Hepatocyte (in vitro differentiated cells): ENCODE measurements at regions not wholly inside any gene's neighbourhood (a gene's known extent, or its start where the extent isn't known, plus 50 kb on each side); places are given as distances from the start of the nearest gene placed in this dataset.

Experiments
- EZH2phosphoT487 ChIP-seq: fragments of 200-600 bp; sonication (generic); IDR thresholded peaks from one replicate; pipeline ENCODE4 v1.6.1; 2018; ENCODE audit warnings: antibody characterized with exemption, mild to moderate bottlenecking, low read depth, moderate library complexity; ENCODE audit not compliant: unreplicated experiment, severe bottlenecking
- TF ChIP-seq, protein P1 (sequence below): fragments of 200-600 bp; sonication (generic); IDR thresholded peaks from 2 replicates; pipeline ENCODE4 v1.5.1; 2016; ENCODE audit warnings: antibody characterized with exemption, mild to moderate bottlenecking; ENCODE audit not compliant: poor library complexity

DNA sequence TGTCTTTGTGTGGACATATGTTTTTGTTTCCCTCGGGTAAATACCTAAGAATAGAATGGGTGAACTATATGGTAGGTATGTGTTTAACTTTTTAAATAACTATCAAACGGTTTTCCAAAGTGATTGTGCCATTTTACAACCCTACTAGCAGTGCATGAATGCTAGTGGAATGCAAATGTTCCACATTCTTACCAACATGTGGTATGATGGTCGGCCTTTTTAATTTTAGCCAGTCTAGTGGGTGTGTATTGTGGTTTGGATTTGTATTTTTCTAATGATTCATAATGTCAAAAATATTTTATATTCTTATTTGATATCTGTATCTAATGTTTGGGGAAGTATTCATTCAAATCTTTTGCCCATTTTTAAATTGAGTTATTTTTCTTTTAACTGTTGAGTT lies 68.2 kb upstream of the SMAD3 start:
- TF ChIP-seq, protein P1, sequence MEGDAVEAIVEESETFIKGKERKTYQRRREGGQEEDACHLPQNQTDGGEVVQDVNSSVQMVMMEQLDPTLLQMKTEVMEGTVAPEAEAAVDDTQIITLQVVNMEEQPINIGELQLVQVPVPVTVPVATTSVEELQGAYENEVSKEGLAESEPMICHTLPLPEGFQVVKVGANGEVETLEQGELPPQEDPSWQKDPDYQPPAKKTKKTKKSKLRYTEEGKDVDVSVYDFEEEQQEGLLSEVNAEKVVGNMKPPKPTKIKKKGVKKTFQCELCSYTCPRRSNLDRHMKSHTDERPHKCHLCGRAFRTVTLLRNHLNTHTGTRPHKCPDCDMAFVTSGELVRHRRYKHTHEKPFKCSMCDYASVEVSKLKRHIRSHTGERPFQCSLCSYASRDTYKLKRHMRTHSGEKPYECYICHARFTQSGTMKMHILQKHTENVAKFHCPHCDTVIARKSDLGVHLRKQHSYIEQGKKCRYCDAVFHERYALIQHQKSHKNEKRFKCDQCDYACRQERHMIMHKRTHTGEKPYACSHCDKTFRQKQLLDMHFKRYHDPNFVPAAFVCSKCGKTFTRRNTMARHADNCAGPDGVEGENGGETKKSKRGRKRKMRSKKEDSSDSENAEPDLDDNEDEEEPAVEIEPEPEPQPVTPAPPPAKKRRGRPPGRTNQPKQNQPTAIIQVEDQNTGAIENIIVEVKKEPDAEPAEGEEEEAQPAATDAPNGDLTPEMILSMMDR: no peak
- TF ChIP-seq EZH2phosphoT487: no peak
